Activated T-helper 1 cell treated with anti-CD3 and anti-CD28 coated beads, Interleukin-12 subunit alpha, Interleukin-12 subunit beta, Interleukin-2, Interleukin-4 antibody, amounts not matched to agents 30 ng/mL and 10 ng/mL and 1 ng/mL, durations not matched to agents 14 hours and 24 hours and 36 hours (primary cell): ENCODE measurements at regions not wholly inside any gene's neighbourhood (a gene's known extent, or its start where the extent isn't known, plus 50 kb on each side); places are given as distances from the start of the nearest gene placed in this dataset.

Source experiments
- DNase-seq: peaks from one replicate; pipeline ENCODE4 v3.0.0; 2021; ENCODE audit warnings: low spot score
- H3K27ac Mint-ChIP-seq: one replicate; pipeline ENCODE4 v1.8.0; 2021; ENCODE audit warnings: mild to moderate bottlenecking, mixed read lengths
- H3K27me3 Mint-ChIP-seq: one replicate; pipeline ENCODE4 v1.8.0; 2022; ENCODE audit warnings: mild to moderate bottlenecking, moderate library complexity, mixed read lengths; ENCODE audit not compliant: insufficient read depth
- H3K36me3 Mint-ChIP-seq: one replicate; pipeline ENCODE4 v1.8.0; 2021; ENCODE audit warnings: low read depth, mixed read lengths
- H3K4me1 Mint-ChIP-seq: one replicate; pipeline ENCODE4 v1.8.0; 2021; ENCODE audit warnings: low read depth, mixed read lengths
- H3K4me3 Mint-ChIP-seq: one replicate; pipeline ENCODE4 v1.8.0; 2021; ENCODE audit warnings: mild to moderate bottlenecking, moderate library complexity, mixed read lengths
- H3K9me3 Mint-ChIP-seq: one replicate; pipeline ENCODE4 v1.8.0; 2021; ENCODE audit warnings: mixed read lengths
- intact Hi-C: fragments of 100-400 bp; cut with micrococcal nuclease; formaldehyde crosslinking; loops from one replicate; pipeline ENCODE4 v1.15.1; 2024

DNA sequence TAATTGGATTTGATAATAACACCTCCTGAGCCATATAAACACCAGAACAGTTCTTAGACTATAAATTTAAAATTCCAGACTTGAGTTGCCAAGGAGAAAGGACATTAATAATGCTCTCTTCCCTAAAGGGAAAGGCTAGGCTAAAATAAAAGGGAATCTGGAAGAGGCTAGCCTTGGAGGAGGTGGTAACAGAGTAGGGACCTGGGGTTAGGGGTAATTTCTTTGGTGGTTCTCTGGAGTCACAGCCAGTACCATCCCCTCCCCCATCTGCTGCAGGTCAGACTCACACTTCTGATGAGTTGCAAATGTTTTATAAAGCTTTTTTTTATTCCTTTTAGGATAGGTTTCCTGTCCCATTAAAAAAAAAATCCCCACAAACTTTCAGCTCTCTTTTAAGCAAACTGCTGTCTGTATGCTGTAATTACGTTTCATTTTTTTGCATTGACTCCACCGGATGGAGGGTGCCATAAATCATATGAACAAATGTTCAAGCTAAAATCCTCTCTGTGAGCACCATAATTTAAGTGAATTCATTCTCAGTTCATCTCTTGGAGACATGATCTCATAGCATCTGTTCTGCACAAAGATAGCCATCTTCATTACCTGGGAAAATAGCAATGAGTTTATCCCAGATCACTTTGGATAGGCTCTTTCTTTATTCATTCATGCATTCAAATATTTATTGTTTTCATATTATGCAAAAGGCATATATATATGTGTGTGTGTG, 379.6 kb downstream of the TTLL7 start:
- intact Hi-C loops = no loop called here
- no peaks in the 10 kb centered on the region for H3K4me1 Mint-ChIP-seq
- no peak for DNase-seq
- H3K27ac Mint-ChIP-seq = no peak overlapping the region
- no peaks in the 10 kb centered on the region for H3K27me3 Mint-ChIP-seq
- no peak overlapping the region for H3K4me3 Mint-ChIP-seq
- H3K9me3 Mint-ChIP-seq = no peaks in the 10 kb centered on the region
- no peaks in the 10 kb centered on the region for H3K36me3 Mint-ChIP-seq

DNA sequence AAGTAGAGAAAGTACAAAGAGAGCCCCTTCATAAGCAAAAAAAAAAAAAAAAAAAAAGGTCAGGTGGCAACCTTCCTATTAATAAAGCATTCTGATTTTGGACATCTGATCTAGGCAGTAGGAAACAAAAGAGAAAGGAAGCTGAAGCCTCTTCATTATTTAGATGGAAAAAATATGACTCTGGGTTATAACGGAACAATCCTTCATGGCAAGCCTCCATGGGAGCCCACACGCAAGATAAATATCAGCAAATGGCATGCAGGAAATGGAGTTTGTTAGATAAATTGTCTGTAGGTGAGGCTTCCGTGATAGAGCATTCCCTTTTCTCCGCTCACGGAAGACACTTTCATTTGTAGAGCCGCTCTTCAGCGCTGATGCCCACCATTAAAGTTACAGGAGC, 381.0 kb downstream of the TTLL7 start:
- no peak overlapping the region for H3K27ac Mint-ChIP-seq
- no peaks in the 10 kb centered on the region for H3K27me3 Mint-ChIP-seq
- no peak overlapping the region for H3K4me3 Mint-ChIP-seq
- DNase-seq = no peak
- H3K36me3 Mint-ChIP-seq = no peaks in the 10 kb centered on the region
- intact Hi-C loops = no loop called here
- no peaks in the 10 kb centered on the region for H3K9me3 Mint-ChIP-seq
- no peaks in the 10 kb centered on the region for H3K4me1 Mint-ChIP-seq

DNA sequence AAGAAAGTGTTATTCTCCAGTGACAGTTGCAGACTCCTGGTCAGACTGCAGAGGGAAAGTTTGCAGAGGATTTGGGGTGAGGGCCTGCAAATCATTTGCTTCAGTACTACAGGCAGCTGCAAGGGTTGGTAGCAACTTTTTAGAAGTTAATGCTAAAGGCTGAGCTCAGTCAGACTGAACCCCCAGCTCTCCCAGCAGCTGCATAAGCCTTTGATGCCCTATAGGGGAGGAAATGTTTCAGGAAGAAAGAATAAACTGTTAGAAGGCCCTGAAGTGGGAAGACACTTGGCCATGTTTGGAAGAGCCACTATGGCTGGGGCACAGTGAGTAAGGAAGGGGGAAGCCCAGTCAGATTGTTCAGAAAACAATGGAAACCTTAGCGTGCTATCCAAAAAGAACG, 383.6 kb downstream of the TTLL7 start:
- H3K4me1 Mint-ChIP-seq = no peaks in the 10 kb centered on the region
- DNase-seq = no peak
- H3K4me3 Mint-ChIP-seq = no peak overlapping the region
- no peaks in the 10 kb centered on the region for H3K9me3 Mint-ChIP-seq
- intact Hi-C loops = no loop called here
- no peaks in the 10 kb centered on the region for H3K36me3 Mint-ChIP-seq
- no peak overlapping the region for H3K27ac Mint-ChIP-seq
- no peaks in the 10 kb centered on the region for H3K27me3 Mint-ChIP-seq

DNA sequence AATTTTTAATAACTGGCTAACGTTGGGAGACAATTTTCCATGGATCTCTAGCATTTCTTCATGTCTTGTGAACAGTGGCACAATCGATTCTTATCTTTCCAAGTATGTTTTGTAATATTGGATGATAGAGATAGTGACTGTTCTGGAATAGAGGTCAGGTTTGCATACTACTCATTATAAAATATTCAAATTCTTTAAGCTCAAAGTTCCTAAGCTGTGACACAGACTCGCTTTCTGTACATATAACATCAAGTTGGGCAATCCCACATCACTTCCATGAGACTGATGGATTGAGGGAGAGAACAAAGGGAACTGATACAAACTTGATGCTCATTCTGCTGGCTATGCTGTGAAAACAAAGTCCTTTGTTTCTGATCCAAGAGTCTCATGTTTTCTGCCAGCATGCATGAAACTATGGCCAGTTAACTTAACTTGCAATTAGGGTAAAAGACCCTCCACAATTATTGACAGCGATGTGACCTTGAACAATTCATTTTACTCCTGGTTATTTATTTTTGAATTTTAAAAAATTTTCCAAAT, 392.4 kb downstream of the TTLL7 start:
- intact Hi-C loops = no loop called here
- H3K27ac Mint-ChIP-seq = no peak overlapping the region

DNA sequence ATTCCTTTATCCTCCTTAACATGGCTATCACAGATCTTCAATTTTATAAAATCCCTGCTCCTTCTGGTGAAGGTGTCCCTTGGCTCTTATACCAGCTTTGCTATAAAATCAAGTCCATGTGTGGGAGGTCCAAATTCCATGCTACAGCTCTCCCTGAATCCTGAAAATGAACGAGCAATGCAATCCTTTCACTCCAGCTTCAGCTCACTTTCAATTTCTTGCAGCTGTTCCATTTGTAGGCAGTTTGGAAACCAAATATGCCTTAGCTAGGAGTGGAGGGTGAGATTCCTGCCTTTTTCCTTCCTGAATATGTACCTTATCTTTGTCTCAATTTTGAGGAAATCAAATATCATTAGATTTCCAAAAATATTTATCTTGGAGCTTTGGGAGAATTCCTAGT, 402.6 kb downstream of the TTLL7 start:
- H3K36me3 Mint-ChIP-seq = no peaks in the 10 kb centered on the region
- peaks cover 33% of the 10 kb centered on the region for H3K9me3 Mint-ChIP-seq
- H3K27ac Mint-ChIP-seq = no peak overlapping the region
- H3K4me1 Mint-ChIP-seq = no peaks in the 10 kb centered on the region
- DNase-seq = no peak
- no peak overlapping the region for H3K4me3 Mint-ChIP-seq
- no peaks in the 10 kb centered on the region for H3K27me3 Mint-ChIP-seq
- intact Hi-C loops = no loop called here

More for the DNA sequence above, 392.4 kb downstream of the TTLL7 start:
- Mint-ChIP-seq H3K36me3 (no peaks in the 10 kb centered on the region), H3K4me3 (no peak overlapping the region), H3K4me1 (no peaks in the 10 kb centered on the region), H3K27me3 (no peaks in the 10 kb centered on the region), H3K9me3 (peaks cover 7% of the 10 kb centered on the region)
- no peak for DNase-seq

DNA sequence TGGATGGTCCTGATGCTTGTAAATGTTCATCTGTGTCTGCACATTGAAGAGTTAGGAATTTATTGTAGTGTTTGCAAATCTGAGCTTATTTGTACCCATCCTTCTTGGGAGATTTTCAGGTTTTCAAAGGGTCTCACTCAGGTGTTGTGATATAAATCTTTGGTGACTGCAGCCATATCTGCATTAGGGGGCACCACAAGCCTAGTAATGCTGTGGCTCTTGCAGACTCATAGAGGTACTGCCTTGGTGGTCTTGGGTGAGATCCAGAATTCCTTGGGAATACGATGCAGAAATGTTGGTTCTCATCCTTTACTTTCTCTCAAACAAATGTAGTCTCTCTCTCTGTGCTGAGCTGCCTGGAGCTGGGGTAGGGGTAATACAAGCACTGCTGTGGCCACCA, 405.9 kb downstream of the TTLL7 start:
- intact Hi-C loops = no loop called here

DNA sequence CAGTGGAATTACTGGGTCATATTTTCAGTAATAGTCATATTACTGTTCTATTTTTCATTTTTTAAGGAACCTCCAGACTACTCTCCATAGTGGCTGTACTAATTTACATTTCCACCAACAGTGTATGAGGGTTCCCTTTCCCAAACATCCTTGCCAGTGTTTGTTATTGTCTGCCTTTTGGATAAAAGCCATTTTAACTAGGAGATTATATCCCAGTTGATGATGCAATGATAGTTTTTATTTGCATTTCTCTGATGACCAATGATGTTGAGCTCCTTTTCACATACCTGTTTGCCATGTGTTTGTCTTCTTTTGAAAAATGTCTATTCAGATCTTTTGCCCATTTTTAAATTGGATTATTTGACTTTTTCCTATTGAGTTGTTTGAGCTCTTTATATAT, 410.8 kb downstream of the TTLL7 start:
- intact Hi-C loops = loop anchor here (10.0 kb wide), 1 partner anchor 813 kb away; no protein-coding TSS in a partner anchor
- H3K4me1 Mint-ChIP-seq = no peaks in the 10 kb centered on the region
- H3K27me3 Mint-ChIP-seq = no peaks in the 10 kb centered on the region
- no peak for DNase-seq
- no peaks in the 10 kb centered on the region for H3K36me3 Mint-ChIP-seq
- no peak overlapping the region for H3K4me3 Mint-ChIP-seq
- no peak overlapping the region for H3K27ac Mint-ChIP-seq
- peaks cover 10% of the 10 kb centered on the region for H3K9me3 Mint-ChIP-seq

More for the DNA sequence above, 405.9 kb downstream of the TTLL7 start:
- DNase-seq = no peak
- H3K4me1 Mint-ChIP-seq = no peaks in the 10 kb centered on the region
- no peaks in the 10 kb centered on the region for H3K36me3 Mint-ChIP-seq
- H3K27ac Mint-ChIP-seq = no peak overlapping the region
- no peaks in the 10 kb centered on the region for H3K27me3 Mint-ChIP-seq
- H3K4me3 Mint-ChIP-seq = no peak overlapping the region
- peaks cover 14% of the 10 kb centered on the region for H3K9me3 Mint-ChIP-seq

DNA sequence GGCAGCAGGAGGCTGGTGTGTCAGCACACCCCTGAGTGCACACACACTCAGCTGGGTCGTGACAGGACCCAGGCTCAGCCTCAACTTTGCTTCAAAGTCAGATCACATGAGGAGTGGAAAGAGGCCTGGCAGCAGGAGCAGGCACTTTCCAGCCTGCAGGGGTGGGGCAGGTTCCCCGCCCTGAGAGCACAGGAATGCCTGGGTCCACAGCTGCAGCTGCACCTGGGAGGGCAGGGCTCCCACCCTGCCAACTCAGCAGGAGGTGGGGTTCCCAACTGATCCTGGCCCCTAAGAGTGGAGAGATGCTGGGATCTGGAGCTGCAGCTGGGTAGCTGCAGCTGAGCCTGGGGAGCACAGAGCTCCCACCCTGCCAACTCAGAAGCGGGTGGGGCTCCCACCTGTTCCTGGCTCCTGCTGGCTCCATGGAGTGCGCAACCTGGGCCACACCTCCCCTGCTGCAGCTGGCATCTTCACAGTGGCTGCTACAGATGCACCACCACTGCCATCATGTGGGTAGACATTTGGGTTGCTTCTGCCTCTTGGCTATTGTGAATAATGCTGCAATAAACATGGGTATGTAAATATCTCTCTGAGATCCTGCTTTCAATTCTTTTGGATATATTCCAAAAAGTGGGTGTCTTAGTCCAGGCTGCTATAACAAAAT, 415.4 kb downstream of the TTLL7 start:
- Mint-ChIP-seq H3K27ac (no peak overlapping the region), H3K4me1 (no peaks in the 10 kb centered on the region), H3K4me3 (no peak overlapping the region), H3K27me3 (no peaks in the 10 kb centered on the region), H3K36me3 (peaks cover 2% of the 10 kb centered on the region), H3K9me3 (peaks cover 19% of the 10 kb centered on the region)
- intact Hi-C loops = loop anchor here (10.0 kb wide), 1 partner anchor 809 kb away; no protein-coding TSS in a partner anchor
- peak; percentile 27 for DNase-seq

DNA sequence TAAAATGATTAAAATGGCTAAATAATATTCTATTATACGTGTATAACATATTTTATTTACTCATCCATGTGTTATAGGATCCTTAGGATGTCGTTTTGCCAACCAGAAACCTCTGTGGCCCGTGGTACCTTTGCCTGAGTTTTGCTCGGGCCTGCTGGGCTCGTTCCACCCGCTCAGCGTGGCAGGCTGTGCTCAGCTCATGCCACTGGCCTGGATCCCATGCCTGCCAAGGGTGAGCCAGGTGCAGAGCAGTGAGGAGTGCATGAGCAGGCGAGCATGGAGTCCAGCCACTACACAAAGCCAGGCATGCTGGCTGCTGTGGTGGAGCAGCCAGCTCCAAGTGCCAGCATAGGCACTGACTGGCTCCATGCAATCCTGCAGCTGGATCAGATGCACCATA, 417.2 kb downstream of the TTLL7 start:
- Mint-ChIP-seq H3K36me3 (peaks cover 2% of the 10 kb centered on the region), H3K4me1 (no peaks in the 10 kb centered on the region), H3K9me3 (peaks cover 19% of the 10 kb centered on the region), H3K27ac (no peak overlapping the region), H3K4me3 (no peak overlapping the region), H3K27me3 (no peaks in the 10 kb centered on the region)
- intact Hi-C loops = loop anchor here (10.0 kb wide), 1 partner anchor 807 kb away; no protein-coding TSS in a partner anchor
- DNase-seq = no peak

DNA sequence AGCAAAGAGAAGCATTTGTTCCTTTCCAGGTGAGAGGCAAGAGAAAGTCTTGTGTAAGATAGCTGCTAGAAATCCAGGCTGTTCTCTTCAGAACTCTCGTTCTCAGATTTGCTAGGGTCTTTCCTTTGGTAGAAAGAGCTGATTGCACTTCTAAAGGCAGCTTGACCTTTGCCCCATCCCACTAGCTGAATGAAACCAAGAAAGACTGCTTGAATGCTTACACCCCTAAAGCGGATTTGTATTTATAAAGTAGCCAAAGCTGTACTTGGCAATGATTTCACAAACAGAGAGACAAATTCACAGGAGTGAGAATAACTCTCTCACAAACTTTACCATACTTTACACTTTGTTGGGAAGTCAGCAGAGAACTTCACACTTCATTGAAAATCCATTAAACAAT, 424.1 kb downstream of the TTLL7 start:
- H3K9me3 Mint-ChIP-seq = no peaks in the 10 kb centered on the region
- DNase-seq = no peak
- intact Hi-C loops = no loop called here
- H3K36me3 Mint-ChIP-seq = no peaks in the 10 kb centered on the region
- no peaks in the 10 kb centered on the region for H3K4me1 Mint-ChIP-seq
- H3K27me3 Mint-ChIP-seq = no peaks in the 10 kb centered on the region
- no peak overlapping the region for H3K27ac Mint-ChIP-seq
- no peak overlapping the region for H3K4me3 Mint-ChIP-seq

DNA sequence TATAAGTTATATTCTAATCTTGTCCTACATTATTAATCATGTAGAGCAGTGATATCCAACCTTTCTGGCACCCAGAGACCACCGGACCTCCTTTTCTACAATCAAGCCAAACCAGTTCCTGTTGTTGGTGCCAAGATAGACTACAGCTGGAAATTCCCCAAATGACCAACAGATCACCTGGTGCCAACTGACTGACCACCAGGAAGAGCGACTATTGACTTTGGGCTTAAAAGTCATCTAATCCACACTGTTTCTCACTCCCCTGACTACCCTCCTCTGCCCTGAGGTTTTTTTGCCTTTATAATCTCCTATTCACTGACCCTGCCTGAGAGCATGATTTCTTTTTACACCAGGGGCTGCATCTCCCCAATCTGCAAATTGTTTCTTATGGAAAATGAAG, 425.2 kb downstream of the TTLL7 start:
- Mint-ChIP-seq H3K27me3 (no peaks in the 10 kb centered on the region), H3K9me3 (no peaks in the 10 kb centered on the region), H3K27ac (no peak overlapping the region), H3K4me1 (no peaks in the 10 kb centered on the region), H3K36me3 (no peaks in the 10 kb centered on the region), H3K4me3 (no peak overlapping the region)
- no peak for DNase-seq
- intact Hi-C loops = no loop called here

DNA sequence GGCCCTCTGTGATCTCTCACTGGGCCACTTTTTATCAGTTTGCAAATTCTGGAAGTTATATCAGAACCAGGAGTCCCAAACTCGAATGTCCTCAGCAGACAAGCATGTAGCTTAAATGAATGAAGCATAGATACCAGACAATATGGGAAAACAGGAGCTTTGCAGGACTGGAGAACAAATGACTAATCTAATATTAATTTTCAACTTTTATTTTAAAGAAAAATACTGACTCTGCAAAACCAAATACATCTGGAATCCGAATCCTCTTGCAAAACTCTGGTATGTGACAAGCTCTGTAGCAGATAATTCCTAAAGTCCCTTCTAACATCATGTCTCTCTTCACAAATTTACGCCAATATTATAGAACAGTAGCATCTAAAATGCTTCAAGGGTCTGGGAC, 427.4 kb downstream of the TTLL7 start:
- Mint-ChIP-seq H3K36me3 (peaks cover 3% of the 10 kb centered on the region), H3K4me1 (no peaks in the 10 kb centered on the region), H3K27ac (no peak overlapping the region), H3K27me3 (peaks cover 3% of the 10 kb centered on the region), H3K4me3 (no peak overlapping the region), H3K9me3 (no peaks in the 10 kb centered on the region)
- DNase-seq = no peak
- intact Hi-C loops = no loop called here

DNA sequence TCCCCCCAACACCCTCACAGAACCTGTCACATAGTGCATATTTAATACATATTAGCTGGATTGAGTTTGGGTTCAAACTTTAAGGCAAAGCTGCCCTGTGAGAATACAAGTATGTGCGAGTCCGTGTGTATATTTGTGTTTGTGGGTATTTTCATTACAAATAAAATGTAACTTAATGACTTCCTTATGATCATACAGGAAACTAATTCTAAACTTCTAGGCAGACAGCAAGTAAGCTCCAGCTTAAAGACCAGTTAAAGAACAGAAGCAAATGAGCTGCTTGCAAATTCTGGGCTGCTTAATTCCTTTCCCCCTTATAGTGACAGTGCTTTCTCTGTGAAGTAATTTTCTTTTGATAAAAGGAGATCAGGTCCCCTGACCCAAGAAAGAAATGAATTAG, 437.6 kb downstream of the TTLL7 start:
- intact Hi-C loops = no loop called here
- DNase-seq = no peak
- no peaks in the 10 kb centered on the region for H3K27me3 Mint-ChIP-seq
- no peaks in the 10 kb centered on the region for H3K36me3 Mint-ChIP-seq
- peaks cover 6% of the 10 kb centered on the region for H3K4me1 Mint-ChIP-seq
- H3K27ac Mint-ChIP-seq = no peak overlapping the region
- no peaks in the 10 kb centered on the region for H3K9me3 Mint-ChIP-seq
- H3K4me3 Mint-ChIP-seq = no peak overlapping the region
